ENCODE measurements at regions not wholly inside any gene's neighbourhood (a gene's known extent, or its start where the extent isn't known, plus 50 kb on each side); places are given as distances from the start of the nearest gene placed in this dataset.

DNA sequence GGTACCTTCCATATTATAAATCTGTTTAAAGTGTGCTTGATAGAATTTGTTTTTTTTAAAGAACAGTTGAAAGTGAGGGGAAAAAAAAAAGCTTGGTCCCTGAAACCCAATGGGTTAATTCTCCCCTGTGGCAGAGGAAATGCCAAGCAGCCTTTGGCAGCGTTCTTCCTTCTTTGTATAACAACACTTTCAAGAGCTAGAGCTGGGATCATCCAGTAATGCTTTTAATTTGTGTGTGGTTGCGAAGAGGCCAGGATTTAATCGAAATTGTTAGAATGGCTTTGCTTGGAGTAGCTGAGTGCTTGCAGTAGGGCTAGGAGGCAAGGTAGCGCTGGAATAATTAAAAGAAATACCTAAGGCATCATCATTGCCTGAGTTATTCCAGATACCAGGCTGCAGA, 692.0 kb downstream of the DHX35 start:
- Histone ChIP-seq H3K36me3 (no peaks in the 10 kb centered on the region), H3K9me3 (no peaks in the 10 kb centered on the region), H3K4me3 (no peak overlapping the region), H3K27me3 (peaks cover 7% of the 10 kb centered on the region), H3K4me1 (no peaks in the 10 kb centered on the region), H3K27ac (no peak overlapping the region)
- no peak for TF ChIP-seq EP300 (IDR thresholded peaks at IDR 0.05)
- TF ChIP-seq, protein P1, sequence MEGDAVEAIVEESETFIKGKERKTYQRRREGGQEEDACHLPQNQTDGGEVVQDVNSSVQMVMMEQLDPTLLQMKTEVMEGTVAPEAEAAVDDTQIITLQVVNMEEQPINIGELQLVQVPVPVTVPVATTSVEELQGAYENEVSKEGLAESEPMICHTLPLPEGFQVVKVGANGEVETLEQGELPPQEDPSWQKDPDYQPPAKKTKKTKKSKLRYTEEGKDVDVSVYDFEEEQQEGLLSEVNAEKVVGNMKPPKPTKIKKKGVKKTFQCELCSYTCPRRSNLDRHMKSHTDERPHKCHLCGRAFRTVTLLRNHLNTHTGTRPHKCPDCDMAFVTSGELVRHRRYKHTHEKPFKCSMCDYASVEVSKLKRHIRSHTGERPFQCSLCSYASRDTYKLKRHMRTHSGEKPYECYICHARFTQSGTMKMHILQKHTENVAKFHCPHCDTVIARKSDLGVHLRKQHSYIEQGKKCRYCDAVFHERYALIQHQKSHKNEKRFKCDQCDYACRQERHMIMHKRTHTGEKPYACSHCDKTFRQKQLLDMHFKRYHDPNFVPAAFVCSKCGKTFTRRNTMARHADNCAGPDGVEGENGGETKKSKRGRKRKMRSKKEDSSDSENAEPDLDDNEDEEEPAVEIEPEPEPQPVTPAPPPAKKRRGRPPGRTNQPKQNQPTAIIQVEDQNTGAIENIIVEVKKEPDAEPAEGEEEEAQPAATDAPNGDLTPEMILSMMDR (IDR thresholded peaks at IDR 0.05): no peak
- no peak for TF ChIP-seq POLR2A (IDR thresholded peaks at IDR 0.05)
- 60 to 63% methylated on average over 3 to 4 of the region's 4 CpGs for WGBS, 2 donors (ENCODE audit: low coverage in 1 of 2)
- no peak for ATAC-seq

DNA sequence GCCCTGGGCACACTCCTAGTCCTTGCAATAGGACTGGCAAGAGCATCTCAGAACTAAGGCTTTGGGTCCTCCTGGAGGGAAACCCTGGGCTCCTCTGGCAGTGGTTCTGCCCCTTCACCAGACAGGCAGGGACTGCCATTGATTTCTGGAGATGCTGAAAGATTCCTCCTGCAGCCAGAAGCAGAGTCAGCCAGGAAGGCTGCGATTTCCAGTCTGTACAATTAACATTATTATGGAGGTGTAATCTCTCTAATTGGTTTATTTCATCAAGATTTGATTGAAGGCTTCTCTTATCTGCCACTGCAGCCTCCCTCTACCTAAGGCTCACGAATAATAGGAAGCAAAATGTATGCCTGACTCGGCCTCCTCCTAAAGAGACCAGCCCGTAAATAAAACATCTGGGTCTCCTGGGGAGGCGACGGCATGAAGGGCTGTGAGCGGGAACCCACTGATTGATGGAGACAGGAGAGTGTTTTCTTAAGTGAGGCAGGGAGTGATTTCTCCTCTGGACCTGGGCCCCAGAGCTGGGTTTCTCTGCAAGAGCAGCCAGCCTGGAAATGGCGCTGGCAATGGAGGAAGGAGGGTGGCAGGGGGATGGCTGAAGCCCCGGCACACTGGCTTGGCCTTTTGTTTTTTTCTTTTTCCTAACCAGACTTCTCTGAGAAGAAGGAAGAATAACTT, 689.6 kb downstream of the DHX35 start:
- Histone ChIP-seq H3K4me3 (no peak overlapping the region), H3K27me3 (peaks cover 7% of the 10 kb centered on the region), H3K27ac (no peak overlapping the region), H3K9me3 (no peaks in the 10 kb centered on the region), H3K36me3 (no peaks in the 10 kb centered on the region), H3K4me1 (no peaks in the 10 kb centered on the region)
- 63 to 100% methylated on average over 1 to 3 of the region's 9 CpGs for WGBS, 2 donors (ENCODE audit: low coverage in 1 of 2)
- no peak for ATAC-seq
- TF ChIP-seq, protein P1 (IDR thresholded peaks at IDR 0.05): no peak
- no peak for TF ChIP-seq POLR2A (IDR thresholded peaks at IDR 0.05)
- no peak for TF ChIP-seq POLR2AphosphoS5 (IDR thresholded peaks at IDR 0.05)
- no peak for TF ChIP-seq EP300 (IDR thresholded peaks at IDR 0.05)

DNA sequence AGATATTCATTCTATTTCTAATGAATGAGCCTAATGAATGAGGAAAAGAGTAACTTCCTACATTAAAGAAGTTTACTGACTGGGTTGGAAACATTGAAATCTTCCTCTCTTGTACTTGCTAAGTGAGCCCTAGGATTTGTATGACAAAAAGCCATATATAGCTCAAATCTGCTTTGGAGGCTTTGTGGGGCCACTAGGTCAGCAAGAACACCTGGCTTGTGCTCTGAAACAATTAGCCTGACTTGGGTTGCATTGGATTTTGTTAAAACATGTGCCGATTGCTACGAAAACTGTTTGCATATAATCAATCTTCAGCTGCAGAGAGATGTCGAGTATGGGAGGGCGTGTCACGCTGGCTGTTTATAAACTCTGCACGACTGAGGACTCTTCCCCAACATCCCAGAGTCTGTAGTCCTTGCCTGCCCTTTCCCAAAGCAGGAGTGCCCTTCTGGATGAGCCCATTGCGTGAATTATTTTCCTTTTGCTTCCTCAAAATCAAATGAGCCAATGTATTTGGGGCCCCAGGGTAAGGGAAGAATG, 684.8 kb downstream of the DHX35 start:
- no peaks in the 10 kb centered on the region for H3K36me3 ChIP-seq
- TF ChIP-seq EP300 (IDR thresholded peaks at IDR 0.05) (no peak), POLR2A (IDR thresholded peaks at IDR 0.05) (no peak), POLR2AphosphoS5 (IDR thresholded peaks at IDR 0.05) (no peak)
- TF ChIP-seq, protein P1 (IDR thresholded peaks at IDR 0.05): no peak
- no peaks in the 10 kb centered on the region for H3K9me3 ChIP-seq
- no peak overlapping the region for H3K4me3 ChIP-seq
- no peak overlapping the region for H3K27ac ChIP-seq
- H3K27me3 ChIP-seq: peaks cover 7% of the 10 kb centered on the region
- H3K4me1 ChIP-seq: no peaks in the 10 kb centered on the region
- 49 to 69% methylated on average over 7 of the region's 7 CpGs for WGBS, 2 donors (ENCODE audit: low coverage in 1 of 2)
- no peak for ATAC-seq

DNA sequence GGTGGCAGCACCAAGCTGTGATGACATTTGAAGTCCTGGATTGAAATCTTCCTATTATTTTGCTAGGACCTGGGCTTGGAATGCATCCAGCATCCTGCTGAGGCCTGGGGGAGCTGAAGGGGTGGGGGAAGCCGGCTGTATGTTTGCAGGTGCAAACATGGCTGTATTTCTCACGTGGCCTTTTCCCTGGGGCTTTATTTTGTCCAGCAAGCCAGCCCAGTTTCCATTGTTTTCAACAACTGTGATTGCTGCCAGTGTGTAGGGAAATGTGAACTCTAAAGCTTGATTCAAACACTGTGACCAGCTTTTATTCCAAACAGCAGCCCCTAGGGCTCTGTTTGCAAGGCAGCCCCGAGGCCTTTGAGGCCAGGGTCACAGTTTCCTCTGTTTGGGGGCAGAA, 683.0 kb downstream of the DHX35 start:
- TF ChIP-seq POLR2AphosphoS5 (IDR thresholded peaks at IDR 0.05) (no peak), EP300 (IDR thresholded peaks at IDR 0.05) (no peak), POLR2A (IDR thresholded peaks at IDR 0.05) (no peak)
- no peak overlapping the region for H3K27ac ChIP-seq
- H3K36me3 ChIP-seq: no peaks in the 10 kb centered on the region
- H3K9me3 ChIP-seq: no peaks in the 10 kb centered on the region
- H3K4me3 ChIP-seq: no peak overlapping the region
- WGBS, 2 donors (ENCODE audit: low coverage in 1 of 2): 29 to 51% methylated on average over 3 of the region's 3 CpGs
- no peak for ATAC-seq
- H3K27me3 ChIP-seq: no peaks in the 10 kb centered on the region
- H3K4me1 ChIP-seq: no peaks in the 10 kb centered on the region

DNA sequence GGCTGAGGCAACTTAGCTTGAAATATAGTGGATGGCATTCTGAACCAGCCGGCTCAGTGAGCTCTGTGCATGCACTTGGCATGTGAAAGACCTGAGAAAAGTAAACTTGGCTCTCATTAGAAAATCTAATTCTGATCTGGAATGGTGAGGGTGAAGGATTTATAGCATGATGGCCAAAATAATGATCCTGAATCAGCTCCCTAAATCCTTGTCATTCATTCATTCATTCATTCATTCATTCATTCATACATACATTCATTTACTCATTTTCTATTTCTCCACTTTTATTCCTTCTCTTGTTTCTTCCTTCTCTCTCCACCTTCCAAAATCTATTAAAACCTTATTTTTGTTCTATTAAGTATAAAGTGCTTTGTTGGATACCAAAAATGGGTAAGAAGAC, 681.1 kb downstream of the DHX35 start:
- ATAC-seq: no peak
- Histone ChIP-seq H3K27me3 (no peaks in the 10 kb centered on the region), H3K4me1 (no peaks in the 10 kb centered on the region), H3K9me3 (no peaks in the 10 kb centered on the region), H3K4me3 (no peak overlapping the region), H3K27ac (no peak overlapping the region), H3K36me3 (no peaks in the 10 kb centered on the region)
- no peak for TF ChIP-seq EP300 (IDR thresholded peaks at IDR 0.05)
- TF ChIP-seq POLR2A (IDR thresholded peaks at IDR 0.05): no peak
- TF ChIP-seq, protein P1 (IDR thresholded peaks at IDR 0.05): no peak
- TF ChIP-seq POLR2AphosphoS5 (IDR thresholded peaks at IDR 0.05): no peak
- 80 to 86% methylated on average over 1 of the region's 1 CpG for WGBS, 2 donors (ENCODE audit: low coverage in 1 of 2)
